GM18511 (cell line): ENCODE measurements at regions not wholly inside any gene's neighbourhood (a gene's known extent, or its start where the extent isn't known, plus 50 kb on each side); places are given as distances from the start of the nearest gene placed in this dataset.

ENCODE experiments used
- ATAC-seq: cut with Tn5 transposase; IDR thresholded peaks from one replicate; pipeline ENCODE4 v1.9.1; 2021; ENCODE audit warnings: mild to moderate bottlenecking, moderate library complexity; ENCODE audit not compliant: unreplicated experiment

DNA sequence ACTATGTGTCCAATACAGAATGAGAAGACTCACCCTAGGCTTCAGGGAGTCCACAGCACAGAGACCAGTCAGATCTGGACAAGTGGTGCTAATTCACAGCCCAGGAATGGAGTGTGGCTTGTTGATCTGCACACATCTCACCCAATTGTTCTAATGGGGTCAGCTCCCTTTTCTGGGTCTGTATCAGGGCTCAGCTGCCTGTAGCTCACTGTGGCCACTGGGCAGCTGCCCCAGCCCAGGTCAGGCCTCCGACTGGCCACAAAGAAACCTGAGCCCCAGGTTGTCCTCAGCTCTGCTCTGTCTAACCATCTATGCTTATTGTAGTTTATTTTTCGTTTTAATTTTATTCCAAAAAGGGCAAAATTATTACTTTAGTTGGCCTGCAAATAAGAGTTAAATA is 202.3 kb upstream of the RAB6C start:
- no peak for ATAC-seq

DNA sequence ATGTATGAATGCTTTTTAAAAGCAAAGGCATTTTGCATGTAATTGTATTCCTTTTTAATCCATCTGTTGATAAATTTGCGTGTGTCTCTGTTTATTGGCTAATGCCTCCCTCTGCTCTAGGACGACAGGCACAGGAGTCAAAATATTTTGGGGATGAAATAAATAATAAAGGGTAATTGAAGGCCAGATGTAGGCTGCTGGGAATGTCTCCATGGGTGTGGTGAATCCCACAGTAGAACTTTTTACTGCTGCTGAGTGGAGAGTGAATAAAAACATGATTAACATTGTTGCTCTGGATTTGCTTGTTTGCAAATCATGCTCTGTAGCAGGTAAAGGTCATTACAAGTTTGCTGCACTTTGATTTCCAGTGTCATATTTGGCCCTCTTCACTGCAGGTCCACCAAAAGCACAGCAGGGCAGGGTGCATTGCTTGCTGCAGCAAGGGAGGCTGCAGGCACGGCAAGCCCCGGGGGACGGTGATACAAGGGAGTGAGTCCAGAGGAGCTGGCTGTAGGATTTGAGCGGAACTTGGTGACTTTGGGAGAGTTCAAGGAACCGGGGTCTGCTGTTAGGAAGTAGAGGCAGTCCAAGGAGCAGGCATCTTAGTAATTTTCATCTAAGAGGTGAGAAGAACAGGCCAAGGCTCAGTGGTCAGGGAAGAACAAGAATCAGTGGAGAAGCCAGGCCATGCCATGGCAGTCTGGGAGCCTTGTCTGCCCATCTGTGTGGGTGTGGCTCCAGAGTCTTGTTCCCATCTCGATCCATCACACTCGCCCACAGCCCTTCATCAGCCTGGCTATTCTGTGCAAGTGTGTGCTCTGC is 201.5 kb upstream of the RAB6C start:
- no peak for ATAC-seq

DNA sequence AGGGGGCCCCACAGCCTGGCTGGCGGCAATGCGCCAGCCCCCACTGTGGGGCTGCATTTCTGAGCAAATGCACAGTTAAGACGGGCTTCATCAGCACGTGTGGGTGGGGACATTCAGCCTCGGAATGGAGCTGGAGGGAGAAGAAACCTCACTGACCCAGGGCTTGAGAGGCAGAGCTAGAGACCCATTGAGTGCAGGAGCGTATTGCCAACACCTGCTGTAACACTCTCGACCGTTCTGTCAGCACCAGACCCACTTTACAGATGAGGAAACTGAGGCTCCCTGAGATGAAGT is 200.9 kb upstream of the RAB6C start:
- no peak for ATAC-seq

DNA sequence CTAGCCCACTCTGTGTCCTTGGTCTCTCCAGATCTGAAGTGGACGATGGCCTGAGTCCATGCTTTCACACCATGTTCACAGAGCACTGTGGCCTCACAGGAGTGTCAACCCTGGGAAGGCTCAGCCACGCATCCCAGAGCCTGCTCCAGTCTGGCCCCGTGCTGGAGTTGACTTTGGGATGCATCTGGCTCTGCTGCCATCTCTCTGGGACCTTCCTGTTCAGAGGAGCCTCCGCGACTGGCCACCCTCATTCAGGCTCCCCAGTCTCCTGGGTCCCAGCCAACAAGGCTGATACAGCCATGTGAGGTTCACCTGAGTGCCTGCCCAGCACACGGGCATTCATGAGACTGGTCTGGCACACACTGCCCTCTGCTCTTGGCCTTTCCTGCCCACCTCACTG is 199.7 kb upstream of the RAB6C start:
- no peak for ATAC-seq

DNA sequence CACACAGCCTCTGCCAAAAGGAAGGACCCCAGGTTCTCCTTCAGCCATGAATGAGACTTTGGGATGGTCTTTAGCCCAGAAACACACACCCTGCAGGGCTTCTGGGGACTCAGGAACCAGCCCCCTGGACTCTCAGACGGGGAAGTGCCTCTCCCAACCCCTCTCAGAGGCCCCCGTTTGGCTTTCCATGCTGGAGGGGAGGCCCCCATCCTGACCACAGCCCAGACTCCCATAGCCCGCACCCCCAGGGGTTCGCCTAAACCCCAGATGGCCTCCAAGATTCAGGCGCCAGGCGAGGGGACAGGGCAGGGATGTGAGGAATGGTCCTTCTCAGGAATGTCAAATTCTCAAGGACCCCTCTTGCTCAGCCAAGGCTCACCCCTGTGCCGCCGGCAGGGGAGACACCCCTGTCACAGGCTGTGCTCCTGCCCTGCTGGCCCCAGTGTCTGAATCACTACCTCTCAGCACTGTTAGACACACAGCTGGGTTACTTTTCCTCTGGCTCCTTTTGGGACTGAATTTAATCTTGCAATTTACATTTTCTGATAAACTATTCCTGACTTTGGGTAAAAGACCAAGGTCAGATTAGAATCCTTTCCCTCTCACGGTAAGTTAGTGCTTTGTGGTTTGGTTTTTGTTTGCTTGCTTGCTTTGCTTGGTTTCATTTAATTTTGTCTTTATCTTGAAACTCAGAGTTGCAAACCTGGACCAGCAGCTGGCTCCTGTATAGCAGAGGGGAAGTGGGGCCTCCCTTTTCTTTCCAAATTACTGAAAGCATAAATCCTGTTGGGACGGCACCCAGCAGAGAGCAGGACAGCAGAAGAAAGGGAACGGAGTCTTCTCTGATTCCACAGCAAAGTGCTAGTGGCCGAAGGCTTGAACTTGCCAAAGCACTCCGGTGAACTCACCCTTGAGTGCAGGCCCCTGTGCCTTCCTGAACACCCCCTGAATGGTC is 198.9 kb upstream of the RAB6C start:
- no peak for ATAC-seq

DNA sequence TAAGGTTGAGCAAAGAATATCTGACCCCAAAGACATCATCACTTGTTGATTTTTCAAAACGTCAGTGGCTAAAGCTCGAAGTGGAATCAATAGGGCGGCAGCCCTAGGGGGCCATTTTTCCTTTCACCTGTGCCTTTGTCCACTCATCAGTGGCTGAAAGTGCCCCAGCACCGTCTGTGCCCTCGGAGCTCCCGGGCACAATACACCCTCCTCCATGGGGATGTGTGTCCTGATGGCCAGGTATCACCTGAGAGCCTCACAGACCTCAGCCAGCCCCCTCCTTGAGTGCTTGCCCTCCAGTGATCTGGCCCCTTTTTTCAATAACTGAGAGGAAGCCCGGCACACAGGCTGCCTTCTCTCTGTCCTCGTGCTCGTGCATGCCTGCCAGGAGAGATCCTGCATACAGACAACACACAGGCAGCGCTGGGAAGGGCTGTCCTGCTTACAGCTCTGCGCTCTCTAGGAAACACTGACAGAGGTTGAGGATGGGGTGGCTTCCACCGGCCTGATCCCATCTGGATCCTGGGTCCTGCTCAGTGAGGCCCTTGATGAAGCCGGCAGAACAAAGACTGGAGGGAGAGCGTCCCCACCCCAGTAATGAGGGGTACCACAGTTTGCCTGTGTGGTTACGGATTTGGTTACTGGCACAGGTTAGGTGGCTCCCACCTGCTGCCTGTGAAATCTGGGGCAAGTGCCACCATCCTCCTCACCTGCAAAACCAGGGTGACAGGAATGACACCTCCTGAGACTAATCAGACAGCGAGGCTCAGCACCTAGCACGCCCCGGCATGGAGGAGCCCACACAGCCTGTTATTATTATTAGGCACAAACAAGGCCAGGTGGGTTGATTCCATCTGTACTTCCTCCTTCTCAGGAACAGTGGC is 197.5 kb upstream of the RAB6C start:
- no peak for ATAC-seq

DNA sequence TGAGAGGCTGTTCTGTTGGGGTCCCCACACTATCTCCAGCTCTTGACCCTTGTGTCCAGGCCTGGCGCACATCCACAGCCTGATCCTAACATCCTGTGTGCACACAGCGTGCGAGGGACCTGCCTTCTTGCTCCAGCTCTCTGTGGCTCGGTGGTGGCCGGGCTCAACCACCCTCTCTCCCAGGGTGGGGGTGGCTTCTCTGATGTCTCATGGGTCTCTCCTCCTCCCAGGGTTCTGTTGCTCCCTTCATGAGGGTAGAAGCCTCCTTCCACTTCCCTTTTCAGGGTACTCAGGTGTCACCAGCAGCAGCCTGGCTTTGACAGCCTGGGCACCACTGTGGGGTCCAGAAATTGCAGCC is 196.9 kb upstream of the RAB6C start:
- no peak for ATAC-seq

DNA sequence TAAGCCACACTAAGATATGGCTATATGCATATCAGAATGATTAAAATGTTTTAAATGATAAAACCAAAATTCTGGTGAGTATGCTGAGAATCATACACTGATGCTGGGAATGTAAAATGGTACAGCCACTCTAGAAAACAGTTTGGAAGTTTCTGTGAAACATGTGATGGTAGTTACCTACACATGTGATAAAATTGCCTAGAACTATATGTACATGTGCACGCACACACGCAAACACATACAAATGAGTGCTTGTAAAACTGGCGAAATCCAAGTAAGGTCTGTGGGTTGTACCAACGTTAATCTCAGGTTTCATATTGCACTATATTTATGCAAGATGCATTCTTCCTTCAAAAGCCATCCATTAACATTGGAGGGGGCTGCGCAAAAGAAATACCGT is 195.0 kb upstream of the RAB6C start:
- no peak for ATAC-seq

DNA sequence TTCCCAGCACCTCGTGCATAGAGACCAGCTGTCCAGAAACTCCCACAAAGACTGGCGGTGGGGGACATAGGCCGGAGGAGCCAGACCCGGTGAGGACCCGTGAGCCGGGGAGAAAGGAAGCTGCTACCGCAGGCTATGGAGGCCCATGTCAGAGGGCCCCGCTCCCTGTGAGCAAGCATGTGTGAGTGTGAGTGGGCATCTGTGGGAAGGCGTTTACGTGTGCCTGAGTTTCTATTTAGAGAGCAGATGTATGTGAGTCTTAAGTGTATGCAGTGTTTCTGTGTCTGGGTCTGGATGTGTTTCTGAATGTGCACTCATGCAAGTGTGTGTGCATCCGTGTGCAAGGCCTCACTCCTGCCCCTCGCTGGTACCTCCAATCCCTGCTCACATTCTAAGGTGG is 187.8 kb upstream of the RAB6C start:
- no peak for ATAC-seq

DNA sequence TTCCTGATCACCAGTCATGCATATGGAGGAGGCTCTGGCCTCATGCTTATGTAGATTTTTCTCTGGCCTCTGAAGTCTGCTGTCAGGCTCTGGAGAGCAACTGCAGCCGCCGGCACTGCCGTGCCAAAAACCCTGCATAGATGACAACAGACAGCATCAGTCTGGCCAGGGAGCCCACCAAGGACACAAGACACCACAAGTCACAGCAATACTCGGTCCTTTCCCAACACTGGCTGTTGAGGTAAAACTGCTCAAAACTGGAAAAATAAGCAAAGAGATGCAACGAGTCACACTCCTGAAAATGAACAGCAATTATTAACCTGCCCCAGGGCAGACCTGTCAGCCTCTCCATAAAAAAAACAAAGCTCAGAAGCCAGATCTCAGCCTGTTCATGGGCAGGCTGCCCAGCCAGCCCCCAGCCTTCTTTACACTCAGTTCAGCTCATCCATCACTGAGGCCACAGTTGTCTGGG is 186.0 kb upstream of the RAB6C start:
- ATAC-seq = no peak

DNA sequence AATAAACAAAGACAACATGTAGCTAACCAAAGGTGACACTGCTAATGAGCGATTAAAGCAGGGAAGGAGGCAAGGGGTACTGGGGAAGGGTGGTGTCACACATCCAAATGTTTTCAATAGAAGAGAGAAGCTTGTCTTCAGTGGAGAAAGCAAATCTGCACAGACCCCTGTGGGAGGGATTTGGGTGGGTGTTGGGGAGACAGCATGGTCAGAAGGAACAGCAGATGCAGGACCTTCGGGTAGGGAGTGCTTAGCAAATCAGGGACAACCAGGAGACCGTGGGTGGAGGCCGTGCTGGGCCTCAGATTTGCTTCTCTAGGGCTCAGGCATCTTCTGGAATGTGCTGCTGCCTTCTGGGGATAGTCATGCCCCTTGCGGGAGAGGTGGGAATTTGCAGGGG is 185.3 kb upstream of the RAB6C start:
- no peak for ATAC-seq

DNA sequence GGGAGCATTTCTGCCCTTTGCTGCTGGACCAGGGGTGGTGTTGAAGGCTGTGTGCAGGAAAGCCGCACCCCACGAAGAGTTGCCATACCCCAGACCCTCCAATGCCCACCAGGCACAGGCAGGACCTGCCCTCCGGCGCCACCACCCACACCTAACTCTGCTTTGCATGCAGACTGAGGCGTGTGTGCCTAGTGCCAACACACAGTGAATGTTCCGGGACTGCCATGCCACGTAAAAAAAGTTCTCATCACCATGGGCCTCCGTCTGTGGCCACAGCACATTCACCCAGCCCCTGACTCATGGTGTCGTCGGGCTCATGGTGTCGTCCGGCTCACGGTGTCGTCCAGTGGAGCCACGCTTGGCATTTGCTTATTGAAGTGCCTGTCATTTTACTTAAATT is 184.9 kb upstream of the RAB6C start:
- no peak for ATAC-seq

DNA sequence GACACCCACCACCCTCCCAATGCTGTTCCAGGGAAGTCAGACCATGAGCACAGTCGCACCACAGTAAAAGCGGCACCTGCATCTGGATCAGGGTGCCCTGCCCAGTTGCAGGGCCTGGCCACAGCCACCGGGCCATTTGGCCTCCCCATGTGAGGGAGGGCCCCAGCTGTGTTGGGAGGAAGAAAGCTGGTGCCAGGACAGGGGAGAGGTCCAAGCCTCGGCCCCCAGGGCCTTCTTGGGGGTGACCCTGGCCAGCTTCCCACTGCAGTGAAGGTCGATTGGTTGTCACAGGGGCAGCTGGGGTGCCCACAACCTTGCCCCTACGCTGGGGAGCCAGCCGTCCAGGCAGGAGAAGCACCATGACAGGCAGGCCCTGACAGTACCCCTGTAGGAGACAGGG is 183.2 kb upstream of the RAB6C start:
- no peak for ATAC-seq

DNA sequence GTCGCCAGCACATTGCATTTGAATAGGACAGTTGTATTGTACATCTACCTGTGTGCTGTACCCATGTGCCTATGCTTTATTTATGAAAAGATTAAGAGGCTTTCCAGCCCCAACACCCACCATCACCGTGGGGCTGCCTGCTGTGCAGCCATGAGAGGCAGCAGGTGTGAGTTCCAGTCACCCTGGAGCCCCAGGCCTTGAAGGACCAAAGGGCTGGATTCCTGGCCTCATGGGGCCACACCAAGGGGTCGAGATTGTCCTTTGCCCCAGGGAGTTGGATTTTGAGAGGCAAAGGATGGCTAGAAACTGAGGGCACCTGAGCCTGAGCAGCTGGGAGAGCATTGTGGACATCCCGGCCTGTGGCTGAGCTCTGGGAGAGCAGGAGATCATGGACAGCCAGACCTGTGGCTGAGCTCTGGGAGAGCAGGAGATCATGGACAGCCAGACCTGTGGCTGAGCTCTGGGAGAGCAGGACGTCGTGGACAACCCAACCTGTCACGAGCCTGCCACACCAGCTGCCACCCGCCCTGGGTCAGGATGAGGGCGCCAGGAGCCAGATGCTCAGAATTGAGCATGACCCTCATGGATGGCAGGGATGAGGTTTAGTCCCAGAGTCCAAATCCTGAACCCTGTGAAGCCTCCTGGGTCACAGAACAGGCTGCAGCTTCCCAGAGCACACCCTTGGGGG is 182.5 kb upstream of the RAB6C start:
- ATAC-seq = no peak

DNA sequence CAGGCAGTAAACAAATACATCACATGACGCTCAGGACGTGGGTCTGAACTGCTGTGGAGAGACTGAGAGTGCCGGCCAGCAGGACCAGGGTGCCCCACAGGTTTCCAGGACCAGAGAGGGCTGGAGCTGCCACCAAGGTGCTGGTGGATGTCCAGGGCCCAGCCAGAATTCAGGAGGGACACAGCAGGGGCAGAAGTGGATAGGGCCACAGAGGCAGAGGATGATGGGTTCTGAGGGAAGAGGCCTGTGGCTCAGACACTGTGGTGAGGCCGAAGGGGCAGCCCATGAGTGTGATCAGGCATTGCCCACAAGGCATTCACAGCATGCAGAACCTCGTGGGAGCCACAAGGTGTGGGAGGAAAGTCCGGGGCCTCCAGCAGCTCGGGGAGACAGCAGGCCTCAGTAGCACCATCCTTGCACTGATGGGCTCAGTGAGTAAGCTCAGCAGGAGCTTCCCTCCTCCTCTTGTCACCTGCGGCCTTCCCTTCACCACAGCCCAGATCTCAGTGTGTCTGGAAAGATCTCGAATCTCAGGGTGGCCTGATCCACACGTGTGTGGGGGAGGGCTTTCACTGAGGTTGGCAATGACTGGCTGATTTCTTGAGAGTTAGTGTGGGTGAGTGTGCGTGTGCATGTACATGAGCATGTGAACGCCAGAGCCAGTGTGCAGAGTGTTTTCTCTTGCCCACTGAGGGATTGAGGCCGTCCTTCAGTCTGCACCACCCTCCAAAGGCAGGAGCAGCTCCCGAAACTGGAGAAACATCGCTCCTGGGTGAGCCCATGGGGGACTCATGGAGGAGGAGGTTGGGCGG is 181.8 kb upstream of the RAB6C start:
- no peak for ATAC-seq

DNA sequence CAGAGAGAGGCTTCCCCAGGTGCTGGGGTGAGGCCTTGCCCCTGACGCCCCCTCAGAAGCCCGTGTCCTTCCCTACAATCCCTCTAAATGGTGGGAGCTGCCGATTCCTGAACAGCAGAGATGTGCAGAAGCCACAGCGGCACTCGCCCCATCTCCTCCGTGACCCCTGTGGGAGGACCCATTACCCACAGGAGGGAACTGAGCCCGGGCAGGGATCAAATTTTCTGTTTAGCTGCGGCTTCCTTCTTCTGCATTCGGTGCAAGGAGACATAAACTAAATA is 181.2 kb upstream of the RAB6C start:
- ATAC-seq = no peak

DNA sequence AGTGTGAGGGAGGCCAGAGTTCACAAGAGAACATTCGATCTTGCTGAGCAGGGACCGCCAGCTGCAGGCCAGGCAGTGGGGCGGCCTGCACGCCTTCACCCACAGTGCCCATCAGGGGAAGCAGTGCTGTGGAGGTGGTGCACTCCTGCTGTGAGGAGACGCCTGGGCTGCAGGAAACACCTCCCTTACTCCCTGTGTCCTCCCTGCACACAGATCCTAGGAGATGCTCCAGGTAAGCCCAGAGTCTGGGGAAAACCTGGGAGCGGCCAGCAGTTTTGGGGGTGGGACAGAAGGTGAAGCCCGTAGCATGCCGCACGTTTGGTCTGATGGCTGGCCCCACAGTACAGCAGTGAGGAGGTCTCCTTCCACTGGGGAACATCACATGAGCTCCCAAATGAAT is 180.8 kb upstream of the RAB6C start:
- ATAC-seq = no peak

DNA sequence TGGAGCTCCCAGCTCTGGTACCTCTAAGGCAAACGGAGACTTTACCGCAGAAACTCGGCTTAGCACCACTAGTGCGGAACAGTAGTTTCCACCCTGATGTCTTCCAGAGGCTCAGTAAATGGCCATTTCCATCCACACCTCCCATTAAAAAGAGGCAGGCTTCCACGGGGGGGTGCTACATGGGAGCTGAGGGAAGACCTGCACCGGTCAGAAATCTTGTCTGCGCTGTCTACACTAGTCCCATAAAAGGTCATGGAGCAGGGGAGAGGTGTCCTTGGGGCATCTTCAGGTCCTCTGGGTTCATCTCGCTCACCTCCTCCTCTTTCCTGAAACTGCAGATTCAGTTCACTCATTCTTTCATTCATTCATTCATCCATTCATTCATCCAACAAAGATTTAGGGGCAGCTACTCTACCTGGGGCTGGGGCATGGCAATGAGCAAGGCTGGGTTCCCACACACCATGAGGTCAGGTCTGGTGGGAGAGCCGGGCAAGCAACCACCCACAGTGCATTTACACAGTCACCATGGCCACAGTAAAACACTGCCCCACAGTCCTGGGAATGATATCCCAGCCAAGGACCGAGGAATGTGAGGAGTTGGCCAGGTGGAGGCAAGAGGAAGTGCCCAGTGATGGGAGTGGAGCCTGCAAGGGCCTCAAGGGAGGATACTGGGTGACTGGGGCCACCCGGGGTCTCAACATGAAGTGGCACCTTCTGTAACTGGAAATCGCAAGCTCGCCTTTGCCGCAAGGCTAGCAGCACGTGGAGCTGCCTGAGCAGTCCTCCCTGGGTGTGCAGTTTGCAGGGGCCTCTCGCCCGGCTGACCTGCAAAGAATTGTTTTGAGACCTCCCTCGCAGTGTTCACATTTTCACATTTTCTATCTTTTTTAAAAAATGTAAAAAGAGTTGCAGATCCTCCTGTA is 180.2 kb upstream of the RAB6C start:
- no peak for ATAC-seq

DNA sequence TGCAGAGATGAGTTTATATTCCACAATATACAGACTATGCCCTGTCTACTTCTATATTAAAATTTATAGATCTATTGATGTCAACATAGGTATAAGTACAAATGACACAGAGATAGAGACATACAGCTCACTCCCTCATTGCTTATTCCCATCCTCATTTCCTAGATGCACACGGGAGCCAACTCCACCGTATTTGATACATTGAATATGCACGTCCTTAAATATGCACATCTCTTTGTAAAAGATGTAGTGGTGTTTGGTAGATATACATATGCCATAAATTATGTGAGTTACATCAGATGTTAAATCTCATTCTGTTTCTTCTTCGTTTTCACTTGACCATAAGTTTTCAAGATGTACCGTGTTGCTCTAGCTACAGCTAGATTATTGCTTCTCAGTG is 179.2 kb upstream of the RAB6C start:
- no peak for ATAC-seq
